Caco-2 (cell line): ENCODE measurements at regions not wholly inside any gene's neighbourhood (a gene's known extent, or its start where the extent isn't known, plus 50 kb on each side); places are given as distances from the start of the nearest gene placed in this dataset.

ENCODE experiments used
- BruUV-seq: library from RNA; stranded (reverse); fragments of 400-500 nt; replicated peaks from 2 replicates; lab custom pipeline; 2021; lab: Mats Ljungman, UMichigan
- CTCF ChIA-PET: fragments of 300-600 bp; sonication (Branson Sonifier 250); formaldehyde crosslinking; loops from one replicate; lab custom pipeline; 2022; ENCODE audit warnings: antibody characterized with exemption; lab: Charles Lee
- POLR2A ChIA-PET: fragments of 300-600 bp; sonication (Branson Sonifier 250); formaldehyde crosslinking; loops from one replicate; lab custom pipeline; 2022; ENCODE audit warnings: antibody characterized with exemption; lab: Charles Lee
- DNase-seq, 2 experiments: peaks; one replicate each; pipeline versions ENCODE4 v3.0.0 to v3.0.0-alpha.2; 2020 to 2022
- H3K27me3 ChIP-seq: replicated peaks from 2 replicates; pipeline ENCODE4 v1.6.0; 2011; ENCODE audit warnings: low read length; ENCODE audit not compliant: control insufficient read depth, insufficient read depth
- H3K36me3 ChIP-seq: 2 replicates; pipeline ENCODE4 v1.5.1; 2011; ENCODE audit warnings: low read length; ENCODE audit not compliant: control insufficient read depth, insufficient read depth
- H3K4me1 ChIP-seq: fragments of 250-450 bp; sonication (Bioruptor Pico); 2 replicates; pipeline ENCODE4 v1.5.1; 2020; ENCODE audit warnings: mild to moderate bottlenecking
- H3K4me3 ChIP-seq: 2 replicates; pipeline ENCODE4 v1.5.1; 2011; ENCODE audit warnings: low read depth, mild to moderate bottlenecking, control low read depth, low read length
- H3K9me3 ChIP-seq: fragments of 250-450 bp; sonication (Bioruptor Pico); 2 replicates; pipeline ENCODE4 v1.5.1; 2020; ENCODE audit warnings: mild to moderate bottlenecking, moderate library complexity
- H3K27ac Mint-ChIP-seq: one replicate; pipeline ENCODE4 v1.8.0; 2022; ENCODE audit warnings: mixed read lengths; ENCODE audit not compliant: unreplicated experiment
- H3K27me3 Mint-ChIP-seq: one replicate; pipeline ENCODE4 v1.8.0; 2022; ENCODE audit warnings: mixed read lengths; ENCODE audit not compliant: insufficient read depth, unreplicated experiment
- H3K36me3 Mint-ChIP-seq: one replicate; pipeline ENCODE4 v1.8.0; 2022; ENCODE audit warnings: mild to moderate bottlenecking, mixed read lengths; ENCODE audit not compliant: insufficient read depth, unreplicated experiment
- H3K4me1 Mint-ChIP-seq: one replicate; pipeline ENCODE4 v1.8.0; 2022; ENCODE audit warnings: low read depth, mixed read lengths; ENCODE audit not compliant: unreplicated experiment
- H3K4me3 Mint-ChIP-seq: one replicate; pipeline ENCODE4 v1.8.0; 2022; ENCODE audit warnings: mild to moderate bottlenecking, moderate library complexity, mixed read lengths; ENCODE audit not compliant: unreplicated experiment
- H3K9me3 Mint-ChIP-seq: one replicate; pipeline ENCODE4 v1.8.0; 2022; ENCODE audit warnings: mixed read lengths; ENCODE audit not compliant: unreplicated experiment
- intact Hi-C: fragments of 100-400 bp; cut with micrococcal nuclease; formaldehyde crosslinking; loops from one replicate; pipeline ENCODE4 v1.10.0; 2022; ENCODE audit not compliant: unreplicated experiment
- TF ChIP-seq, protein P1 (sequence below), 2 experiments: fragments of 200-600 bp in 1 of 2; IDR thresholded peaks; 1 replicate in 1 of 2; 2 replicates in 1 of 2; pipeline versions ENCODE4 v1.5.1 to v1.8.0; 2011 to 2022; ENCODE audit warnings: antibody characterized with exemption in 1 of 2, control low read depth in 1 of 2, inconsistent platforms in 1 of 2, low read depth in 1 of 2, low read length in 1 of 2, mild to moderate bottlenecking in 1 of 2, moderate library complexity in 1 of 2; ENCODE audit not compliant: insufficient read depth in 1 of 2, severe bottlenecking in 1 of 2, unreplicated experiment in 1 of 2

DNA sequence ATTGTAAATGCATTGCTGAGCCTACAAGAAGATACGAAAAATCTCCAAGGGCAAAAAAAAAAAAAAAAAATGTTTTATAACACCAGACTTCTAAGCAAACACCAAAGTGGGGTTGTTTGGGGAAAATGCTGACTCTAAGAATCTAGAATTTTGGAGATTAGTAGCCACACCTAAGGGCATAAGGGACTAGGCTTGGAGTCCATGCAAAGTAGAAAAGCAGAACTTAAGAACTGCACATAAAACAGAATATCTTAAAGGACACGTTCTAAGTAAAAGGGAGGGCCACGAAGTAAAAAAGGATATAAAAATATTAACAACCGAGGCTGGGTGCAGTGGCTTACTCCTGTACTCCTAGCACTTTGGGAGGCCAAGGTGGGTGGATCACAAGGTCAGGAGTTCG is 269.8 kb upstream of the AUTS2 start:
- Mint-ChIP-seq H3K36me3 (no peaks in the 10 kb centered on the region), H3K4me3 (no peak overlapping the region), H3K4me1 (no peaks in the 10 kb centered on the region), H3K27ac (no peak overlapping the region), H3K27me3 (no peaks in the 10 kb centered on the region), H3K9me3 (peaks cover 20% of the 10 kb centered on the region)
- no peak for DNase-seq
- BruUV-seq, result no TSS peak
- intact Hi-C loops, result no loop called here
- no peaks in the 10 kb centered on the region for H3K36me3 ChIP-seq
- TF ChIP-seq, protein P1, sequence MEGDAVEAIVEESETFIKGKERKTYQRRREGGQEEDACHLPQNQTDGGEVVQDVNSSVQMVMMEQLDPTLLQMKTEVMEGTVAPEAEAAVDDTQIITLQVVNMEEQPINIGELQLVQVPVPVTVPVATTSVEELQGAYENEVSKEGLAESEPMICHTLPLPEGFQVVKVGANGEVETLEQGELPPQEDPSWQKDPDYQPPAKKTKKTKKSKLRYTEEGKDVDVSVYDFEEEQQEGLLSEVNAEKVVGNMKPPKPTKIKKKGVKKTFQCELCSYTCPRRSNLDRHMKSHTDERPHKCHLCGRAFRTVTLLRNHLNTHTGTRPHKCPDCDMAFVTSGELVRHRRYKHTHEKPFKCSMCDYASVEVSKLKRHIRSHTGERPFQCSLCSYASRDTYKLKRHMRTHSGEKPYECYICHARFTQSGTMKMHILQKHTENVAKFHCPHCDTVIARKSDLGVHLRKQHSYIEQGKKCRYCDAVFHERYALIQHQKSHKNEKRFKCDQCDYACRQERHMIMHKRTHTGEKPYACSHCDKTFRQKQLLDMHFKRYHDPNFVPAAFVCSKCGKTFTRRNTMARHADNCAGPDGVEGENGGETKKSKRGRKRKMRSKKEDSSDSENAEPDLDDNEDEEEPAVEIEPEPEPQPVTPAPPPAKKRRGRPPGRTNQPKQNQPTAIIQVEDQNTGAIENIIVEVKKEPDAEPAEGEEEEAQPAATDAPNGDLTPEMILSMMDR (IDR thresholded peaks at IDR 0.05; ENCODE audit: insufficient read depth in 1 of 2, low read depth in 1 of 2, low read length in 1 of 2, severe bottlenecking in 1 of 2, unreplicated experiment in 1 of 2), result no peak
- ChIA-PET POLR2A (no interaction called here), CTCF (no interaction called here)
- H3K9me3 ChIP-seq, result no peaks in the 10 kb centered on the region
- H3K4me3 ChIP-seq, result no peak overlapping the region
- H3K27me3 ChIP-seq, result no peaks in the 10 kb centered on the region
- H3K4me1 ChIP-seq, result no peaks in the 10 kb centered on the region

DNA sequence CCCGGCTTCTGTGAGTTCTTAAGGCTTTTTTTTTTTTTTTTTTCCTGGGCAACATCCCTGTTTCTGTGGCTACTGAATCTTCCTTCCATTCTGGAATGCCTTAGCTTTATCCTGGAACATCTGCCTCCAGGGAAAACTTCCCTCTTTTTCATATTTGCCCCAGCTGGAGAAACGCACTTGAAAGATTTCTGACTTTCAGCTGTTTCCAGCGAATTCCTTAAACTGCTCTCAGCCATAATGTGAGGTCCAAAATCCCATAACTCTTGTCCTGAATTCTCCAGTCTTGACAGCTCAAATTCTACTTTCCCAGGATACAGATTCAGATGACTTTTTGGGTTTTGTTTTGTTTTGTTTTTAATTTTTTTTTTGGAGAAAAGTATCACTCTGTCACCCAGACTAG is 263.6 kb upstream of the AUTS2 start:
- H3K36me3 Mint-ChIP-seq, result no peaks in the 10 kb centered on the region
- Histone ChIP-seq H3K27me3 (no peaks in the 10 kb centered on the region), H3K4me1 (no peaks in the 10 kb centered on the region), H3K4me3 (no peak overlapping the region), H3K36me3 (no peaks in the 10 kb centered on the region), H3K9me3 (no peaks in the 10 kb centered on the region)
- no TSS peak for BruUV-seq
- H3K9me3 Mint-ChIP-seq, result peaks cover 44% of the 10 kb centered on the region
- TF ChIP-seq, protein P1 (IDR thresholded peaks at IDR 0.05; ENCODE audit: insufficient read depth in 1 of 2, low read depth in 1 of 2, low read length in 1 of 2, severe bottlenecking in 1 of 2, unreplicated experiment in 1 of 2), result no peak
- no peak overlapping the region for H3K4me3 Mint-ChIP-seq
- no peak for DNase-seq
- intact Hi-C loops, result no loop called here
- H3K4me1 Mint-ChIP-seq, result no peaks in the 10 kb centered on the region
- CTCF ChIA-PET, result interaction anchor here (0.6 kb wide), 1 partner anchor 778 kb away, joined by 5 read pairs; no protein-coding TSS in a partner anchor
- H3K27me3 Mint-ChIP-seq, result no peaks in the 10 kb centered on the region
- no peak overlapping the region for H3K27ac Mint-ChIP-seq
- POLR2A ChIA-PET, result no interaction called here

DNA sequence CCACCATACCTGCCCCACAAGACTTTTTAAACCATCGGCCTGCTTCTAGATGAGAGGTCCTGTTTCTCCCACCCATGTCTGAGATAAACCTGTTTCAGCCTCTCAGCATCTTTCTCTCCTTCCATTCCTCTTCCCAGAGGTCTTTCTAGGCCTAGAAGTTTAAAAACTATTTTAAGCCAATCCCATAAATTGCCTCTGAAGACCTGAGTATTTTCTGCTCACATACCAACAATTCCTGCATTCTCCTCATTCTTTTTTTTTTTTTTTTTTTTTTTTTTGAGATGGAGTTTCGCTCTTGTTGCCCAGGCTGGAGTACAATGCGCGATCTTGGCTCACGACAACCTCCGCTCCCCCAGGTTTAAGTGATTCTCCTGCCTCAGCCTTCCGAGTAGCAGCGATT is 262.9 kb upstream of the AUTS2 start:
- Mint-ChIP-seq H3K27me3 (no peaks in the 10 kb centered on the region), H3K36me3 (no peaks in the 10 kb centered on the region), H3K4me3 (no peak overlapping the region), H3K27ac (no peak overlapping the region), H3K9me3 (peaks cover 40% of the 10 kb centered on the region), H3K4me1 (no peaks in the 10 kb centered on the region)
- Histone ChIP-seq H3K36me3 (no peaks in the 10 kb centered on the region), H3K4me1 (no peaks in the 10 kb centered on the region), H3K4me3 (no peak overlapping the region), H3K27me3 (no peaks in the 10 kb centered on the region), H3K9me3 (no peaks in the 10 kb centered on the region)
- no peak for DNase-seq
- POLR2A ChIA-PET, result no interaction called here
- intact Hi-C loops, result no loop called here
- TF ChIP-seq, protein P1 (IDR thresholded peaks at IDR 0.05; ENCODE audit: insufficient read depth in 1 of 2, low read depth in 1 of 2, low read length in 1 of 2, severe bottlenecking in 1 of 2, unreplicated experiment in 1 of 2), result no peak
- no TSS peak for BruUV-seq
- CTCF ChIA-PET, result no interaction called here
